Psoas muscle (tissue), 7 donors: ENCODE measurements at regions not wholly inside any gene's neighbourhood (a gene's known extent, or its start where the extent isn't known, plus 50 kb on each side); places are given as distances from the start of the nearest gene placed in this dataset.
"Not testable (repeated sequence)": the region's sequence is repeated elsewhere in the genome, so short reads cannot be mapped to it uniquely, and the experiment has no call there.

ENCODE experiments used
- ATAC-seq, 4 donors: fragments of 200-7000 bp; cut with Tn5 transposase; one replicate each; pipeline ENCODE4 v1.9.1; 2020; ENCODE audit warnings: moderate library complexity in 3 of 4, mild to moderate bottlenecking in 2 of 4
- DNase-seq, 2 donors: peaks; one replicate each; pipeline ENCODE4 v3.0.0-alpha.2; 2020
- H3K27ac ChIP-seq: fragments of 200-600 bp; one replicate; pipeline ENCODE4 v1.8.0; 2022
- H3K27me3 ChIP-seq, 3 donors: fragments of 200-600 bp in 1 of 3; one replicate each; pipeline versions ENCODE4 v1.6.1 to v1.8.0; 2013 to 2022; ENCODE audit warnings: low read length in 2 of 3, mild to moderate bottlenecking in 2 of 3, moderate library complexity in 1 of 3; ENCODE audit not compliant: insufficient read depth in 3 of 3
- H3K36me3 ChIP-seq, 2 donors: fragments of 200-600 bp in 1 of 2; one replicate each; pipeline versions ENCODE4 v1.6.1 to v1.8.0; 2013 to 2022; ENCODE audit warnings: low read depth in 1 of 2, mild to moderate bottlenecking in 1 of 2, moderate library complexity in 1 of 2; ENCODE audit not compliant: insufficient read depth in 1 of 2
- H3K4me1 ChIP-seq: fragments of 200-600 bp; one replicate; pipeline ENCODE4 v1.8.0; 2022
- H3K4me3 ChIP-seq: fragments of 200-600 bp; one replicate; pipeline ENCODE4 v1.8.0; 2022; ENCODE audit warnings: mild to moderate bottlenecking
- H3K9me3 ChIP-seq: fragments of 200-600 bp; one replicate; pipeline ENCODE4 v1.8.0; 2022
- WGBS, 3 donors: extraction: QIAGEN DNeasy Blood & Tissue Kit; methylation state at CpG; one replicate each; pipeline versions ENCODE4 v1.1.6 to v1.1.7; 2013; 5-methylcytosine and 5-hydroxymethylcytosine counted together
- intact Hi-C, 2 donors: fragments of 100-400 bp; cut with DNase I; formaldehyde crosslinking; loops; one replicate each; pipeline versions ENCODE4 v1.11.0 to v1.14.2; 2022
- TF ChIP-seq, protein P1 (sequence below): fragments of 200-600 bp; IDR thresholded peaks from one replicate; pipeline ENCODE4 v1.8.0; 2022; ENCODE audit warnings: antibody characterized with exemption
- donor health status: healthy with polysubstance abuse.
- donor health status: DM: no; HTN: no; CAD: no; lungs with moderate emphysema.
- donor health status: Bipolar disorder and iron deficiency.
- donor health status: healthy.
- donor health status: DM: yes; HTN: yes; CAD: no.
- donor health status: DM: no; HTN: no; CAD: no.
- donor health status: DM: yes; HTN: yes; CAD: no.

GRCh38 chr9:134531220-134531970 is 110.2 kb upstream of the COL5A1 start:
- 58 to 62% (median 61%) methylated on average over 9 of the region's 9 CpGs for WGBS, 3 donors
- intact Hi-C loops, result no loop called here
- Histone ChIP-seq H3K27me3 (peaks cover 0 to 20% (median 13%) of the 10 kb centered on the region in 3 donors), H3K27ac (no peak overlapping the region), H3K4me3 (no peak overlapping the region), H3K4me1 (no peaks in the 10 kb centered on the region), H3K36me3 (no peaks in the 10 kb centered on the region), H3K9me3 (peaks cover 13% of the 10 kb centered on the region)
- ATAC-seq, result no peak
- TF ChIP-seq, protein P1, sequence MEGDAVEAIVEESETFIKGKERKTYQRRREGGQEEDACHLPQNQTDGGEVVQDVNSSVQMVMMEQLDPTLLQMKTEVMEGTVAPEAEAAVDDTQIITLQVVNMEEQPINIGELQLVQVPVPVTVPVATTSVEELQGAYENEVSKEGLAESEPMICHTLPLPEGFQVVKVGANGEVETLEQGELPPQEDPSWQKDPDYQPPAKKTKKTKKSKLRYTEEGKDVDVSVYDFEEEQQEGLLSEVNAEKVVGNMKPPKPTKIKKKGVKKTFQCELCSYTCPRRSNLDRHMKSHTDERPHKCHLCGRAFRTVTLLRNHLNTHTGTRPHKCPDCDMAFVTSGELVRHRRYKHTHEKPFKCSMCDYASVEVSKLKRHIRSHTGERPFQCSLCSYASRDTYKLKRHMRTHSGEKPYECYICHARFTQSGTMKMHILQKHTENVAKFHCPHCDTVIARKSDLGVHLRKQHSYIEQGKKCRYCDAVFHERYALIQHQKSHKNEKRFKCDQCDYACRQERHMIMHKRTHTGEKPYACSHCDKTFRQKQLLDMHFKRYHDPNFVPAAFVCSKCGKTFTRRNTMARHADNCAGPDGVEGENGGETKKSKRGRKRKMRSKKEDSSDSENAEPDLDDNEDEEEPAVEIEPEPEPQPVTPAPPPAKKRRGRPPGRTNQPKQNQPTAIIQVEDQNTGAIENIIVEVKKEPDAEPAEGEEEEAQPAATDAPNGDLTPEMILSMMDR, result no peak
- DNase-seq, result peak in 1 of 2 donors; percentile 21

GRCh38 chr9:134532084-134532483 is 109.5 kb upstream of the COL5A1 start:
- DNase-seq (peak in 1 of 2 donors; percentile 44), ATAC-seq (no peak)
- TF ChIP-seq, protein P1, result no peak
- intact Hi-C loops, result no loop called here
- Histone ChIP-seq H3K4me1 (no peaks in the 10 kb centered on the region), H3K27me3 (peaks cover 0 to 18% (median 10%) of the 10 kb centered on the region in 3 donors), H3K36me3 (no peaks in the 10 kb centered on the region), H3K9me3 (peaks cover 13% of the 10 kb centered on the region), H3K4me3 (no peak overlapping the region), H3K27ac (no peak overlapping the region)
- WGBS, 3 donors, result 60 to 91% (median 90%) methylated on average over 12 of the region's 12 CpGs

GRCh38 chr9:134532661-134533060 is 108.9 kb upstream of the COL5A1 start:
- peaks cover 13% of the 10 kb centered on the region for H3K9me3 ChIP-seq
- DNase-seq, result peak in 1 of 2 donors; percentile 24
- H3K27ac ChIP-seq, H3K4me1 ChIP-seq, H3K4me3 ChIP-seq, ATAC-seq, intact Hi-C loops, H3K36me3 ChIP-seq: not testable (repeated sequence)
- WGBS, 3 donors, result 93 to 97% (median 96%) methylated on average over 9 of the region's 9 CpGs
- H3K27me3 ChIP-seq, result peaks cover 0 to 18% (median 12%) of the 10 kb centered on the region in 3 donors

DNA sequence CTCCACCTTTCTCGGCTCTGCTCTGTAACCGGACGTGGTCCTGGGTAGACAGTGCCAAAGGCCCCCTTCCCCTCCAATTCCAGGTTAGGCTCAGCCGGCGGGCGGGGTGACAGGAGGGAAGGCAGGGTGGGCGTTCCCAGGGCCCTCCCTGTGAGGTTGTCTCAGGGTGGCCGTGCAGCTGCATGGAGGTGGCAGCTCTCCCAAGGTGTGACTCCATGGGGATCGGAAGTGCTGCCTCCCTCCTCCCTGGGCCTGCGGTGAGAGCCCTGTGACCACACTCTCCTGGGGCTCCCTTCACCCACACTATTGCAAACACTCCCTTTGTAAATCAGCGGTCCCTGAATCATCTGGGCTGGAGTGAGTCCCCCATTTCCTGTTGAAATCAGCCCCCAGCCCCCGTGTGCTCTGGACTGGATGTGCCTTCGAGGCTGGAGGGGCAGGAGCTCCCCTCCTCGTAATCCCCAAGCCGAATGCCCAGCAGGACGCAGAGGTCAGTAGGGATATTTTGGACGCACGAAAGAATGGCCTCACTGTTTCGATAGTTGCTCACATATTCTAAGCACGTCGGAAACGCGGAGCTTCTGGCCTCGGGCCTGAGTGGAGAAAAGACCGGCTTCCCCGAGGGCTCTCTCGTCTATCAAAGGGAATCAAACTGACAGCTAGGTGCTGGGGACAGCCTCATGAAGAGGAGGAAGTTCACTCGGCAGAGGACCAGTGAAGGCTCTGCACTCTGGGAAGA is 107.6 kb upstream of the COL5A1 start:
- peaks cover 13% of the 10 kb centered on the region for H3K9me3 ChIP-seq
- no peaks in the 10 kb centered on the region for H3K4me1 ChIP-seq
- H3K27ac ChIP-seq, result no peak overlapping the region
- TF ChIP-seq, protein P1, result no peak
- H3K36me3 ChIP-seq, result no peaks in the 10 kb centered on the region
- intact Hi-C loops, result no loop called here
- 64 to 66% (median 65%) methylated on average over 23 to 28 of the region's 28 CpGs for WGBS, 3 donors
- DNase-seq (no peak), ATAC-seq (no peak)
- peaks cover 0 to 22% (median 12%) of the 10 kb centered on the region in 3 donors for H3K27me3 ChIP-seq
- no peak overlapping the region for H3K4me3 ChIP-seq

DNA sequence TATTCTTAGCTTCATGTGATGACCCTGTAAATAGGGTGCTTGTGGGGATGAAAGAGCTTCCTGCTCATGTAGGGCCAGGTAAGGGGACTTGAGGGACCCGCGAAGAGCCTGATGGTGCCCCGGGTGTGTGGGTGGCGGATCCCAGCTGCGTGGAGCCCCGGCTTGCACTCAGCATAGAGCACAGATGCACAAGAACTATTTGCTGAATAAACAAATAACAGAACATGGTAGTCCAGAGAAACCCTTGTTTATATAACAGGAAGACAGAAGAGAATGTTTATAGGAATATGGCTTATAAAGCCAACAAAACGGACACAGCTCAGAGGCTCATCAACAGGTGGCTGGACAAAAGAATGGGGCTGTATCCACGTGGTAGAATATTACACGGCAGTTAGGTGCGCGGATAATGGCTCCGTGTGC is 106.9 kb upstream of the COL5A1 start:
- no peaks in the 10 kb centered on the region for H3K4me1 ChIP-seq
- H3K9me3 ChIP-seq, result peaks cover 13% of the 10 kb centered on the region
- H3K4me3 ChIP-seq, result no peak overlapping the region
- peaks cover 0 to 28% (median 12%) of the 10 kb centered on the region in 3 donors for H3K27me3 ChIP-seq
- TF ChIP-seq, protein P1, result no peak
- no peaks in the 10 kb centered on the region for H3K36me3 ChIP-seq
- DNase-seq (no peak), ATAC-seq (no peak)
- 63 to 66% (median 64%) methylated on average over 12 of the region's 12 CpGs for WGBS, 3 donors
- intact Hi-C loops, result no loop called here
- no peak overlapping the region for H3K27ac ChIP-seq
